ENCODE measurements at regions not wholly inside any gene's neighbourhood (a gene's known extent, or its start where the extent isn't known, plus 50 kb on each side); places are given as distances from the start of the nearest gene placed in this dataset.
"Not testable (repeated sequence)": the region's sequence is repeated elsewhere in the genome, so short reads cannot be mapped to it uniquely, and the experiment has no call there.

DNA sequence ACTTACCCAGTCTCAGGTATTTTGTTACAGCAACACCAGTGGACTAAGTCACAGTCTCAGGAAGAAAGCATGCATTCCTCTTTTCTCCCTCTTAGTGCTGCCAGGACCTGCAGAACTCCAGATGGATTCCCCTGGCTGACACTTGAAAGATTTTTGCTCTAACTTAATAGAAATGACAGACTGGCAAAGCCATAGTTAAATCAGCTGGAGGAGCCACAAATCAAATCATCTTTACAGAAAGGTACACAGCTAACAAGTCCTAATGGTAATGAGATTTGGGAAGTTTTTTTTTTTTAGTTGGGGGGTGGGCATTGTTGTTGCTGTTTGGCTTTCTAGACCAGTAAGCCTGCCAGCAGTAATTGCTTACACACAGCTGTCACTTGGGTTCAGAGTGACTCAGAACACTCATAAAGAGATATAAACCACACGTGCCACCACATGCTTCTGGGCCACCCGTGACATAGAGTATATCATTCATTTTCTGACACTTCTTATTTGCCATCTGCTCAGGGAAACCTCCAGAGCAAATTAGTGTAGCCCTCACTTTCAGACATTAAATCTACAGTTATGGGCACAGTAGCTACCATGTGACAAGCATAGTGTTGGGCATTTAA lies 72.4 kb downstream of the FH start:
- Mint-ChIP-seq H3K4me1 (ENCODE audit: low read depth) (no peaks in the 10 kb centered on the region), H3K4me3 (no peak overlapping the region), H3K27me3 (ENCODE audit: low read depth) (peaks cover 9% of the 10 kb centered on the region), H3K27ac (no peak overlapping the region), H3K9me3 (peaks cover 6 to 7% of the 10 kb centered on the region in 2 donors), H3K36me3 (ENCODE audit: insufficient read depth in 2 of 2) (peaks cover 0 to 2% of the 10 kb centered on the region in 2 donors)
- DNase-seq (no peak), ATAC-seq (replicated peaks in 1 of 2) (peak in 1 of 2 donors; percentile 77)

DNA sequence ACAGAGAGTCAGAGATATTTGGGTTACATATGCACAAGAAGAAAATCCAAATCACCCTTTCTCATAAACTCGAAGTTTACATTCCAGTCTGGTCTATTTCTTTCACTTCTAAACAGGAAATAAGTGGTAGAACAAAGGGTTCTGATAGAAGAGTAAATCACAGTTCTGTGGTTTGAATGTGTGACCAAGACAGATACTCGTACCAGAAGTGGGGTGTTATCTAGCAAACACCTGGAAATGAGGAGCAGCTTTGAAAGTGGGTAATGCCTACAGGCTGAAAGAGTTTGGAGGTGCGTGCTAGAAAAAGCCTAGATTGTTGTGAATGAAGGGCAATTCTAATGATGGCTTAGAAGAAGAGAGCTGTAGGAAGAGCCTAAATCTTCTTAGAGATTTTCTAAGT lies 74.7 kb downstream of the FH start:
- Mint-ChIP-seq H3K27me3 (ENCODE audit: low read depth) (peaks cover 5% of the 10 kb centered on the region), H3K4me1 (ENCODE audit: low read depth) (no peaks in the 10 kb centered on the region), H3K27ac (no peak overlapping the region)

DNA sequence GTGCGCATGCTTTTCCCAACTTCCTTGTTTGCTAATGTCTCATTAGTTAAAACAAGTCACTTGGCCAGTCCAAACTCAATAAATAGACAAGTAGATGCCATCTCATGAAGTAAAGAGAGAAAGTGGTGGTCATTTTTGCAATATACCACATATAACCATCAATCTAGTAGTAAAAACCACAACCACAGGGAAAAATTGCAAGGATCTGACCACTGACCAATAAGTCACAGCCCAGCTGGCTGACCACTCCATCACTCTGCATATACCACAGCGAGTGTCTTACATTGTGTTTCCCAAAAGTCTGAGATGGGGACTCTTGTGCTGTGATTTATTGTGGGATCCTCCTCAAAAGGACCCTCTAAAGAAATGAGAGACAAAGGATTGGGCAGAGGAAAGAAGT lies 76.0 kb downstream of the FH start:
- H3K4me3 Mint-ChIP-seq, result no peak overlapping the region
- H3K36me3 Mint-ChIP-seq (ENCODE audit: insufficient read depth in 2 of 2), result peaks cover 0 to 2% of the 10 kb centered on the region in 2 donors
- no peak for DNase-seq
- ATAC-seq (replicated peaks in 1 of 2), result no peak
- H3K27me3 Mint-ChIP-seq (ENCODE audit: low read depth), result peaks cover 5% of the 10 kb centered on the region
- no peak overlapping the region for H3K27ac Mint-ChIP-seq
- no peaks in the 10 kb centered on the region for H3K4me1 Mint-ChIP-seq (ENCODE audit: low read depth)
- peaks cover 6 to 7% of the 10 kb centered on the region in 2 donors for H3K9me3 Mint-ChIP-seq

More for the DNA sequence above, 74.7 kb downstream of the FH start:
- H3K9me3 Mint-ChIP-seq, result peaks cover 6 to 7% of the 10 kb centered on the region in 2 donors
- DNase-seq (no peak), ATAC-seq (replicated peaks in 1 of 2) (no peak)
- H3K4me3 Mint-ChIP-seq, result no peak overlapping the region
- H3K36me3 Mint-ChIP-seq (ENCODE audit: insufficient read depth in 2 of 2), result peaks cover 0 to 2% of the 10 kb centered on the region in 2 donors

DNA sequence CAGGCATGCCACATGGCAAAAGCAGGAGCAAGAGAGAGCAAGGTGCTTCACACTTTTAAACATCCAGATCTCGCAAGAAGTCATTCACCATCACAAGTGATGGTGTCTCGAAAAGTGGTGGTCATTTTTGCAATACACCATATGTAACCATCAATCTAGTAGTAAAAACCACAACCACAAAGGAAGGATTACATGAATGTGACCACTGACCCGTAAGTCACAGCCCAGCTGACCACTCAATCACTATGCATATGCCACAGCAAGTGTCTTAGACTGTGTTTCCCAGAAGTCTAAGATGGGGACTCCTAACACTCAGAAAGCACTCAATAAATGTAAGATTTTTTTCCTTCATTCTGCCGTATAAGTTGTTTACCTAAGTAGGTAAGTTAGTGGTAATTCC lies 76.9 kb downstream of the FH start:
- DNase-seq (no peak), ATAC-seq (replicated peaks in 1 of 2) (no peak)
- peaks cover 0 to 2% of the 10 kb centered on the region in 2 donors for H3K36me3 Mint-ChIP-seq (ENCODE audit: insufficient read depth in 2 of 2)
- no peak overlapping the region for H3K4me3 Mint-ChIP-seq
- no peaks in the 10 kb centered on the region for H3K4me1 Mint-ChIP-seq (ENCODE audit: low read depth)
- no peak overlapping the region for H3K27ac Mint-ChIP-seq
- peaks cover 5% of the 10 kb centered on the region for H3K27me3 Mint-ChIP-seq (ENCODE audit: low read depth)
- H3K9me3 Mint-ChIP-seq, result peaks cover 6 to 7% of the 10 kb centered on the region in 2 donors

DNA sequence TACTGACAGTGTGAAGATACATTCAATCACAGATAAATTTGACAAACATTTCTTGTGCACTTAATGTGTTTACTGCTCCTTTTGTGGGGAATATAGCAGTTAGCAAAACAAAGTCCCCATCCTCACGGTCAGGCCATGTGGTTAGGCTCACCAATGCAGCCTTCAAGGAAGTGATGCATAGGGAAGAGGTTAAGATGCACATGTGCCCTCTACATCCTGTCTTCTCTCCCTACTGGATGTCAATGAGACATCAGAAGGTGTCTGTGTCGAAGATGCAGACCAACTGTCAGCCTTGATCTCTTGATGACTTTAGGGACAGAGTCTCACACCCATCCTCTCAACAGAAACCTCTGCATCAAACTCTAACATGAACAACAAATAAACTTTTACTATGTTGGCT lies 78.7 kb downstream of the FH start:
- H3K36me3 Mint-ChIP-seq (ENCODE audit: insufficient read depth in 2 of 2), result peaks cover 0 to 2% of the 10 kb centered on the region in 2 donors
- no peaks in the 10 kb centered on the region for H3K4me1 Mint-ChIP-seq (ENCODE audit: low read depth)
- H3K4me3 Mint-ChIP-seq, result no peak overlapping the region
- DNase-seq (no peak), ATAC-seq (replicated peaks in 1 of 2) (no peak)
- no peak overlapping the region for H3K27ac Mint-ChIP-seq
- H3K9me3 Mint-ChIP-seq, result peaks cover 4 to 6% of the 10 kb centered on the region in 2 donors
- H3K27me3 Mint-ChIP-seq (ENCODE audit: low read depth), result peaks cover 5% of the 10 kb centered on the region

DNA sequence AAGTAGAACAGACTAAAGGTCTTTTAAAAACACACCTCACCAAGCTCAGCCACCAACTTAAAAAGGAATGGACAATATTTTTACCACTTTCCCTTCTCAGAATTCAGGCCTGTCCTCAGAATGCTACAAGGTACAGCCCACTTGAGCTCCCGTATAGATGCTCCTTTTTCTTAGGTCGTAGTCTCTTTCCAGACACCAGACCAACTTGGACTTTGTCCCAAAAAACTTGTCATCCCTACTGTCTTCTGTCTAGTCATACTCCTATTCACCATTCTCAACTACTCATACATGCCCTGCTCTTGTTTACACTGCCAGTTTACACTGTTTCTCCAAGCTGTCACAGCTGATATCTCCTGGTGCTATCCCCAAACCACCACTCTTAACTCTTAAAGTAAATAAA lies 80.9 kb downstream of the FH start:
- H3K4me3 Mint-ChIP-seq; ATAC-seq (replicated peaks in 1 of 2); DNase-seq; H3K36me3 Mint-ChIP-seq (ENCODE audit: insufficient read depth in 2 of 2); H3K27ac Mint-ChIP-seq; H3K9me3 Mint-ChIP-seq; H3K4me1 Mint-ChIP-seq (ENCODE audit: low read depth): not testable (repeated sequence)
- peaks cover 16% of the 10 kb centered on the region for H3K27me3 Mint-ChIP-seq (ENCODE audit: low read depth)

DNA sequence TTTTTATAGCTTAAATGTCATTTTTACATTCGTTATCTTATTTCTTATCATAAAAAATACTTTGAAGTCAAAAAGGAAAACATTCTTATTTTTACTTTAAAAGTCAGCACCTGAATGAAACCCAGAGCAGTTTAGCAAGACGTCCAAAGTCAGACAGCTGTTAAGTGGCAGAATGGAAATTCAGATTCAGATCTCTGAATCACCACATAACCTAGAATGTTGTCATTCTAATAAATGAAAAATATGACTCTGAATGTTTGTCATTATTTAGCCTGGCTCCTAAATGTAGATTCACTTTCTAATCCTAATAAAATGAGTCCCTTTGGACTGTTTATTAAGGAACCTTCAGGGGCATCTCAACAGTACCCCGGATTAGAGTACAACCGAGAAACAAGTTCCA lies 75.2 kb upstream of the RGS7 start:
- DNase-seq, result no peak
- H3K9me3 Mint-ChIP-seq, result peaks cover 2% of the 10 kb centered on the region in 2 donors
- peaks cover 40% of the 10 kb centered on the region for H3K27me3 Mint-ChIP-seq (ENCODE audit: low read depth)
- H3K27ac Mint-ChIP-seq, result no peak overlapping the region
- H3K4me3 Mint-ChIP-seq, result no peak overlapping the region
- H3K36me3 Mint-ChIP-seq (ENCODE audit: insufficient read depth in 2 of 2), result peaks cover 2% of the 10 kb centered on the region in 2 donors
- no peak for ATAC-seq (replicated peaks in 1 of 2)
- H3K4me1 Mint-ChIP-seq (ENCODE audit: low read depth), result no peaks in the 10 kb centered on the region

DNA sequence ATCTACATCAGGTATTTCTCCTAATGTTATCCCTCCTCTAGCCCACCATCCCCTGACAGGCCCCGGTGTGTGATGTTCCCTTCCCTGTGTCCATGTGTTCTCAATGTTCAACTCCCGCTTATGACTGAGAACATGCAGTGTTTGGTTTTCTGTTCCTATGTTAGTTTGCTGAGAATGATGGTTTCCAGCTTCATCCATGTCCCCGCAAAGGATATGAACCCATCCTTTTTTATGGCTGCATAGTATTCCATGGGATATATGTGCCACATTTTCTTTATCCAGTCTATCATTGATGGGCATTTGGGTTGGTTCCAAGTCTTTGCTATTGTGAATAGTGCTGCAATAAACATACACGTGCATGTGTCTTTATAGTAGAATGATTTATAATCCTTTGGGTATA lies 68.1 kb upstream of the RGS7 start:
- not testable (repeated sequence) for H3K36me3 Mint-ChIP-seq (ENCODE audit: insufficient read depth in 2 of 2); H3K27ac Mint-ChIP-seq; H3K9me3 Mint-ChIP-seq; H3K4me1 Mint-ChIP-seq (ENCODE audit: low read depth); DNase-seq; ATAC-seq (replicated peaks in 1 of 2)
- Mint-ChIP-seq H3K27me3 (ENCODE audit: low read depth) (peaks cover 80% of the 10 kb centered on the region), H3K4me3 (peak overlapping the region in 1 of 2 donors; percentile 32)

DNA sequence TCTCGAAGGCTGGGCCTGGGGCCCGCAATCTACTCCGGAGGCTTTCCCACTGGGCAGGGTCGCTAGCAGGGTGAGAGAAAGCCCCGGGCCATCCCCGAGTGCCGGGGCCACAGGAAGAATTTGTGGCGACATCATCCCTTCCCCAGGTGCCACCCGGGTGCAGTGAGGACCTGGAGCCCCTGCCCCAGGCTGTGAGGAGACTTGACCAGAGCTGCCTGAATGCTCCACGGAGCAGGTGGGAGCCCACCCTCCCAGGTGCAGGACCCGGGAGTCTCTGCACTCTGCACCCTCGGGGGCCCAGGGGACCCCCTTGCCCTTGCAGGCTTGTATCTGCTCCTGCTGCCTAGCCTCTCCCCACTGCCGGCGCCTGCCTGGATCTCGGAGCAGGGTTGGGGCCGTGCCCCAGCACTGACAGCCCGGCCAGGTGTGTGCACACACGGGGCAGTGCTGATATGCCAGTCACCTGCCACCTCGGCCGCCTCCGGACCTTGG lies 67.5 kb upstream of the RGS7 start:
- no peak for ATAC-seq (replicated peaks in 1 of 2)
- peaks cover 74% of the 10 kb centered on the region for H3K27me3 Mint-ChIP-seq (ENCODE audit: low read depth)

DNA sequence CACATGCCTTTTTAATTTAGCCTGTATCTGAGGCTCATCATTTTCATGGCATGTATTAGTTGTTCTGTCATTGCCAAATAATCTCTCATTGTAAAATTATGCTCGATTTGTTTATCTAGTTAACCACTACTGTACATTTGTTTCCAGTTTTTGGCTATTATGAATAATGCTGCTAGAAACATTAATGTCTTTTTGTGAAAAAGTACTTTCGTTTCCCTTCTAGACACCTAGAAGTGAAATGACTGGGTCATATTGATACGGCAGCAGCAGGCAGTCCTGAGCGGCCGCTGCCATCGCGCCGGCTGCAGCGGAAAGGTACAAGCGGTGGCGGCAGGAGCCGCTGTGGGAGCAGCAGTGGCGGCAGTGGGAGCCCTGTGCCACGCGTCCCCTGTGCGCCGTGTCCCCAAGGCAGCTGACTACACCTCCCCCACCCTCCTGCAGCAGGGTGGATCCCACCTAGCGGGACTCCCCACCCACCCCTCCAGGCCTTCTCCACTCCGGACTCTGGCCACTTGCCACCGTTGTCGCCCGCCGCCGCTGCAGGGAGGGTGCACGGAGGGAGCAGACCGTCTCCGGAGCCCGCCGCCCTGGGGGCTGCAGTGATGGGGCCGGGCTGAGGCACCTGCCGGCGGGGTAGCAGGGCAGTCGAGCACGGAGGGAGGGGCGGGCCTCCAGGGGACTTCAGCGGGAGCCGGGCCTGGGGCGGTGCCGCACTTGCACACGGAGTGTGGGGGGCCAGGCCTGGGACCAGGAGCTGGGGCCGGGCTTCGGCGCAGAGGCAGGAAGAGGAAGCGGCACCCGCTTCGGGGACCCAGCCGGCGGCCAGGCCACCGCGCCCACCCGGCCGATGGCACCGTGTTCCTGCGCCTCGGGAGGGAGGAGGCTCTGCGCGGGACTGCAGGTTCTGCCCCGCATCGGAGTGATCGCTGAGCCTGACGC lies 66.8 kb upstream of the RGS7 start:
- no peak overlapping the region for H3K27ac Mint-ChIP-seq
- no peaks in the 10 kb centered on the region for H3K4me1 Mint-ChIP-seq (ENCODE audit: low read depth)
- peak; percentile 82 to 87 for ATAC-seq (replicated peaks in 1 of 2)
- H3K4me3 Mint-ChIP-seq, result peak overlapping the region; percentile 59 to 80
- peaks cover 1 to 2% of the 10 kb centered on the region in 2 donors for H3K9me3 Mint-ChIP-seq
- peaks cover 0 to 2% of the 10 kb centered on the region in 2 donors for H3K36me3 Mint-ChIP-seq (ENCODE audit: insufficient read depth in 2 of 2)
- H3K27me3 Mint-ChIP-seq (ENCODE audit: low read depth), result peaks cover 67% of the 10 kb centered on the region
- DNase-seq, result peak; percentile 16 to 37

More for the DNA sequence above, 67.5 kb upstream of the RGS7 start:
- Mint-ChIP-seq H3K4me3 (peak overlapping the region; percentile 27 to 32), H3K27ac (no peak overlapping the region), H3K36me3 (ENCODE audit: insufficient read depth in 2 of 2) (peaks cover 0 to 2% of the 10 kb centered on the region in 2 donors), H3K9me3 (peaks cover 1 to 2% of the 10 kb centered on the region in 2 donors), H3K4me1 (ENCODE audit: low read depth) (no peaks in the 10 kb centered on the region)
- no peak for DNase-seq

DNA sequence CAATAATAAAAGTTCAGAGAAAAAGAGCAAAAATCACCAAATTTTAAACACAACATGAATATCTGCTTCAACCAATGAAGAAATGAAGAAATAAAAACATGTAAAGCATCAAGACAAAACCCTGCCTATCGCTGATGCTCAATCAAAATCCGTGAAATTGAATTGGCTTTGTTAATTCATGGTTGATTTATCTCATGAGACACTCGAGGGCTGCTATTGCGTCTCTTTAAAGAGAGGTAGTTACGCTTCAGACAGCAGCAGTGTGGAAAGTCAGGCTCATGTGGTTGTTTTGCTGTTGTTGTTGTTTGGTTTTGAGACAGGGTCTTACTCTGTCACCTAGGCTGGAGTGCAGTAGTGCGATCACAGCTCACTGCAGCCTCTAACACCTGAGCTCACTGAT lies 65.5 kb upstream of the RGS7 start:
- Mint-ChIP-seq H3K27ac (no peak overlapping the region), H3K4me3 (peak overlapping the region in 1 of 2 donors; percentile 50), H3K27me3 (ENCODE audit: low read depth) (peaks cover 60% of the 10 kb centered on the region), H3K36me3 (ENCODE audit: insufficient read depth in 2 of 2) (peaks cover 0 to 2% of the 10 kb centered on the region in 2 donors), H3K4me1 (ENCODE audit: low read depth) (no peaks in the 10 kb centered on the region), H3K9me3 (peaks cover 0 to 3% of the 10 kb centered on the region in 2 donors)
- ATAC-seq (replicated peaks in 1 of 2) (no peak), DNase-seq (no peak)

DNA sequence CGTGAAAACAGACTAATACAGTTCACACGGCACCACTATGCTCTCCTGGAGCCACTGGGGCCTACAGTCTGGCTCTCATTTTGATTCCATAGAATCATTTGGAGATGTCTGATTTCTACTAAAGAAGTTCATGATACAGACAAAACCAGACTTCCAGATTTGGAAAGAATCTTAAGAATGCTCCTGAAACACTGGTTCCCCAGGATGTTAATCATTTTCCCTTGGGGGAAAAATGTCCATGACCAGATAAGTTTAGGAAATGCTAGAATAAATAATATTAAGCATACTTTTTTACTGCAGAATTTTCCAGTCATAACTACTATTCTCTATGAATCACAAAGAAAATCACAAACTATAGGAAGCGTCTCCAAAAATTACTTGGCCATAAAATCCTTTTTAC lies 63.0 kb upstream of the RGS7 start:
- H3K27me3 Mint-ChIP-seq (ENCODE audit: low read depth), result peaks cover 35% of the 10 kb centered on the region
- no peak for ATAC-seq (replicated peaks in 1 of 2)
- H3K4me1 Mint-ChIP-seq (ENCODE audit: low read depth), result no peaks in the 10 kb centered on the region
- DNase-seq, result no peak
- peaks cover 0 to 2% of the 10 kb centered on the region in 2 donors for H3K36me3 Mint-ChIP-seq (ENCODE audit: insufficient read depth in 2 of 2)
- peaks cover 0 to 3% of the 10 kb centered on the region in 2 donors for H3K9me3 Mint-ChIP-seq
- no peak overlapping the region for H3K4me3 Mint-ChIP-seq
- H3K27ac Mint-ChIP-seq, result no peak overlapping the region

DNA sequence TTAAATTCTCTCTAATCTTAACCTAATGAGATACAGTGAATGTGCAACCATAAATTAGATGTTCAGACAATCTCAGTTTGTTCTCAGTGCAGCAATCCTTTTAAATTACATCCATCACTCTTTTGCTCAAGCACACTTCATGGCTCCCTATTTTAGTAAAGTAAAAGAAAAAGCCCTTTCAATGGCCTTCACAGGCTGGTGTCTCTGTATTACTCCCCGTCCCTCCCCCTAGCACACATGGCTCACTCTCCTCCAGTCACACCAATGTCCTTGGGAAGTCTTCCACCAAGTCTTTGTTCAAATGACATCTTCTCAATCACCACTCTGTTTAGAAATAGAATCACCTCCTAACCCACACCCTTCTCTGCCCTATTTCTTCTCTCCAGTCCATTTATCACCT lies 60.3 kb upstream of the RGS7 start:
- Mint-ChIP-seq H3K27me3 (ENCODE audit: low read depth) (peaks cover 19% of the 10 kb centered on the region), H3K27ac (no peak overlapping the region), H3K4me3 (no peak overlapping the region), H3K9me3 (peaks cover 0 to 3% of the 10 kb centered on the region in 2 donors), H3K4me1 (ENCODE audit: low read depth) (no peaks in the 10 kb centered on the region), H3K36me3 (ENCODE audit: insufficient read depth in 2 of 2) (no peaks in the 10 kb centered on the region)
- no peak for DNase-seq
- ATAC-seq (replicated peaks in 1 of 2), result no peak

All from activated T-cell treated with anti-CD3 and anti-CD28 coated beads, Interleukin-2, amount 50 U/mL, for 72 hours (primary cell).